Stimulated activated CD8-positive, alpha-beta memory T cell treated with anti-CD3 and anti-CD28 coated beads, Interleukin-15, amount 100 ng/mL, for 4 hours (primary cell): ENCODE measurements at regions not wholly inside any gene's neighbourhood (a gene's known extent, or its start where the extent isn't known, plus 50 kb on each side); places are given as distances from the start of the nearest gene placed in this dataset.

Source experiments
- DNase-seq, 2 donors: peaks; one replicate each; pipeline ENCODE4 v3.0.0-alpha.2; 2020; ENCODE audit warnings: low read depth in 2 of 2

DNA sequence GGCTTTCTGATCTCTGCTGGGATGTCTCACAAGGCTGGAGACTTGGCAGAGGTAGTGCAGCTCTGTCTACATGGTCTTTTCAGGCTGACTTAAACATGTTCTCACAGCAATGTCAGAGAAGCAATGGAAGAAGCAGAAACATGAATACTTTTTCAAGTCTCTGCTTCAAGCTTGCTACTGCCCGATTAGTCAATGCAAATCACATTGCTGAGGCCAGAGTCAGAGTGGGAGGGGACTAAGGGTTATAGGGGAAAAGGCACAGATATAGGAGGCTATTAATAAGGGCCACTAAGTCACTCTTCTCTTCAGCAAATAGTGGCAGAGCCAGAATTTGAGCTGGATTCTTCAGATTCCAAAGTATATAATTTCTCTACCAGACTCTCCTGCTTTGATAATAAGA, 390.5 kb downstream of the TMEM135 start:
- DNase-seq: no peak

DNA sequence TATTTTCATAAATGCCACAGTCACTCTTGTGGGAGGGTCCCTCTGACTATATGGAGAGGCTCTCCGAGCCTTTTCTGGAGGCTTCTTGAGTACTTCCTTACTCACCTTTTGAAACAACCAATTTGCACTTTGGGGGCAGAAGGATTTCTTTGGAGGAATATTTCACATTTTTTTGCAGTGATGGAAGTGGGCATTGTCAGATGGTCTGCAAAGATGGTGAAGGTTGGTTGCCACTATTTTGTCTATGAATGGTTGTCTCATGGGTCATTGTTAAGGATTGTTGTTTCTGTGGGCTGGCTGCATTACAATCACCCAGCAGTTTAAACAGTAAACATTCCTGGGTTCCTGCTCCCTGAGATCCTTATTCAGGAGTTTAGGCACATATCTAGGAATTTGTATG, 388.2 kb downstream of the TMEM135 start:
- no peak for DNase-seq

GRCh38 chr11:87425391-87425790, 387.7 kb downstream of the TMEM135 start:
- DNase-seq: no peak

GRCh38 chr11:87423161-87423560, 385.4 kb downstream of the TMEM135 start:
- DNase-seq: no peak

- no peak for DNase-seq
These were observed 384.8 kb downstream of the TMEM135 start for GRCh38 chr11:87422566-87422965.

GRCh38 chr11:87421422-87421821, 383.7 kb downstream of the TMEM135 start:
- DNase-seq: no peak

- no peak for DNase-seq
These were observed 380.2 kb downstream of the TMEM135 start for GRCh38 chr11:87417951-87418350.

DNA sequence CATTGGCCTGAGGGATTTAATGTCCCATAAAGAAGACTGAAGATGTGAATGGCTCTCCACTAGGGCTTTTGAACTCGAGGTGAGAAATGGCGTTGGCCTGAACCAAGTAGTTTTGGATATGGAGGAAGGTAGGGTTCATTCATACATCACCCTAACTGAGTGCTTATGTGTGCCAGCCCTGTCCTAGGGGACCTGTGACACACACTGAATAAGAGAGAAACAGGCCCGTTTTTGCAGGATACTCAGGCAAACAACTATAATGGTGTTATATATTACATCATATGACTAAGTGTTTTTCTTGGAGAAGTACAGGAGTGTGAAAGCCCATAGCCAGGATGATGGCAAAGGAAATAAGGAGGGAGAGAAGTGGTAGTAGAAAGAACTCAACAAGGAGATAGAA, 368.1 kb downstream of the TMEM135 start:
- DNase-seq: no peak

DNA sequence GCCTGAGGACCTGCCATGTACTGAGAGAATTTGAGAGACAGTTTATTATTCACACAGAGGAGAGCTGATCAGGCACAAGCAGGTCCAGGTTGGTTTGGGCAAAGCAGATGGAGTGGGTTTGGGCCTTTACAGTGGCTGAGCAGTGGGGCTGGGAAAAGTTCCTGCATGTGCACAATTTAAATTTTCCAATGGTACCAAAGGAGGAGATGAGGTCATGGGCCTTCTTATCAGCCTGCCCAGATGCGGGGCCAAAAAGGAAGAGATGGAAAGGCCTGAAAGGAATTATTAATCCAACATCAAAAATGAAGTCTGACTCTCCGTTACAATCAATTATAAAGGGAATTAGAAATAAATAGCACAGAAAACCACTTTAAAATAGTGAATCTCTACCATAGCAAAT, 367.6 kb downstream of the TMEM135 start:
- DNase-seq: no peak

GRCh38 chr11:87401653-87402052, 363.9 kb downstream of the TMEM135 start:
- DNase-seq: no peak

DNA sequence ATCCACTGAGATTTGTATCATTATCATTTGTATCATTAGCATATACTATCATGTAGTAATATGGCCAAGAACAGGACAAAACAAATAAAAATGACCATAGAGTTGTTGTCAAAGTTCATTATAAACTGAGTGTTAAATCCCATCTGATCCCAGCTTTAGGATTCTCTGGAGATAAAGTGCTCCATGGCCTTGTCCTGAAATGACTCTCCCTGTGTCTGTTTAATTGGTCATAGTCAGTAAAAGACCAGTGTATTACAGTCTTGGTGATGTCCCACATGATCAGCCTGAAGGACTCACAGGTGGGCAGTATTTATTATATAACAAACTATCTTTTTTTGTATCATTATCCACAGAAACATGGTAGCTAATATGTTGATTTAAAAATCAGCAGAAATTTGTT, 361.6 kb downstream of the TMEM135 start:
- DNase-seq: no peak

DNA sequence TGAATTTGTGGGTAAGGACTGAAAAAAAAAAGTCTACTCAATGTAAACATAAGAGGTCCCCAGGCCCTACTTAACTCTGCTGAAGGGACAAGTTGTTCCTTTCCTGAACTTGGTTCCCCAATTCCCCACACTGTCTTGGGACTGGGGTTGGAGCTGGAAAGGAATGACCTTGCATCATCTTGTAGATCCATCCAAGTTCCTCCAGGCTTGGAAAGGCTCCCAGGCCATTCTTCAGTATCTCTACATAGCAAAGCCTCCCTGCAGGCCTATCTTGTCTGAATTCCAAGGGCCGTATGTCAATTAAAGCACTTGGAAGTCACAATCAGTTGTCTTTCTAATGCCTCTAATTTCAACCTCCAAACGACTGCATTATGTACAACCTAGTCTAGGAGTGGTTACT, 361.2 kb downstream of the TMEM135 start:
- no peak for DNase-seq

GRCh38 chr11:87397011-87397865, 359.5 kb downstream of the TMEM135 start:
- DNase-seq: no peak

GRCh38 chr11:87394924-87395323, 357.2 kb downstream of the TMEM135 start:
- DNase-seq: no peak

DNA sequence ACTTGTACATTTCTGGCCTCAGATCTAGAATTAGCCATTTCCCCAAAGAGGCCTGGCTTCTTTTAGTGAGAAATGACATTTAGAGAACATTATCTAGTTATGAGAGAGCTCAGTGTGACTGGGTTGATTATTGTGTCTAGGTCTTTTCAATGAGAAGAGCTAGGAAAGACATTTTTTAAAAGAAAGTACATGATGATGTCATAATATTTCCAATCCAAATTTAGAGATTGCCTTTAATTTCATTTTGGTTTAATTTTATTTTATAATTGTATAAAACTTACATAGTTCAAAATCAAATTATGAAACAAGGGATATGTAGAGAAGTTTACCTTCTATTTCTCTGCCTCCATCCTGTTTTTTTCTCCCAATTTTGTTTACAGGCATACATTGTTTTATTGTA, 354.9 kb downstream of the TMEM135 start:
- no peak for DNase-seq

- DNase-seq: no peak
These were observed 353.8 kb downstream of the TMEM135 start for GRCh38 chr11:87391496-87391895.

- no peak for DNase-seq
These were observed 346.5 kb downstream of the TMEM135 start for GRCh38 chr11:87384078-87384729.

DNA sequence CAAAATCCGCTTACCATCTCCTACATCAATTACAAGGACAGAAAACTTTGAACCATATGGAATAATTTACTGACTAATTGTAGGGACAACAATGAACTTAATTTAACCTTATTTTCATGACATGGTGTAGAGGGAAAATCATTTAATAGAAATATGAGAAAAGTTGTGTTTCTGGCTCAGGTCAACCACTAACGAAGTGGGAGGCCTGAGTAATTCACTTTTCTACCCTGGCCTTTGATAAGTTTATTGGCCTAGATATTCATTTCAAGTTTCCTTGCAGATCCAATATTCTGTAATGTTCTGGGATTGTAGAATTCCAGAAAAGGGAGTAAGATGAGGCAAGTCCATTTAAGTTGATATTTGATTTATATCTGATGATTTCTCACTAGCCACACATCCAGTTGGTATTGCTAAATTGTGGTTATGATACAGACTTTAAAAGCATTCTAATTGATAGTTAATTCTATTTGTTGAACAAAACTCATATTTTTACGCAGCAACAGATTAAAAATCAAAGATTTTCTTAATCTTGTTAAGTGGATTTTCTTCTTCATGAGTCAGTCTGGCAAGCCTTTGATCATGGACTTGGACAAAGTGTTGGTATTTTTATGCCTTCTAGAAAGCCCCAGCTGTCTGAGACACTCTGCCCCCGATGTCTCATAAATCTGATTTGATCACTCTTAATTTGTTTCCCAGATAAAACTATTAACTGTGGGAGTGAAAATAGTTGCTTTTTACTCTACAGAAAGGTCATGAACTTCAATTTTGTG, 336.5 kb downstream of the TMEM135 start:
- DNase-seq: no peak
